Progenitor cell of endocrine pancreas (in vitro differentiated cells): ENCODE measurements at regions not wholly inside any gene's neighbourhood (a gene's known extent, or its start where the extent isn't known, plus 50 kb on each side); places are given as distances from the start of the nearest gene placed in this dataset.

Experiments
- DNase-seq: peaks from one replicate; pipeline ENCODE4 v3.0.0; 2021; ENCODE audit warnings: low spot score; ENCODE audit not compliant: unreplicated experiment
- H3K27ac Mint-ChIP-seq: 2 replicates; pipeline ENCODE4 v1.8.0; 2021; ENCODE audit warnings: mild to moderate bottlenecking, moderate library complexity, mixed read lengths
- H3K27me3 Mint-ChIP-seq: 2 replicates; pipeline ENCODE4 v1.8.0; 2021; ENCODE audit warnings: mixed read lengths
- H3K36me3 Mint-ChIP-seq: 2 replicates; pipeline ENCODE4 v1.8.0; 2022; ENCODE audit warnings: mixed read lengths; ENCODE audit not compliant: insufficient read depth
- H3K4me1 Mint-ChIP-seq: 2 replicates; pipeline ENCODE4 v1.8.0; 2021; ENCODE audit warnings: low read depth, mixed read lengths
- H3K4me3 Mint-ChIP-seq: 2 replicates; pipeline ENCODE4 v1.8.0; 2021; ENCODE audit warnings: low read depth, mild to moderate bottlenecking, moderate library complexity, mixed read lengths
- H3K9me3 Mint-ChIP-seq: 2 replicates; pipeline ENCODE4 v1.8.0; 2021; ENCODE audit warnings: low read depth, mixed read lengths
- TF ChIP-seq, protein P1 (sequence below): fragments of 200-600 bp; sonication (generic); IDR thresholded peaks from one replicate; pipeline ENCODE4 v1.5.0; 2021; ENCODE audit warnings: antibody characterized with exemption, mild to moderate bottlenecking; ENCODE audit not compliant: unreplicated experiment

DNA sequence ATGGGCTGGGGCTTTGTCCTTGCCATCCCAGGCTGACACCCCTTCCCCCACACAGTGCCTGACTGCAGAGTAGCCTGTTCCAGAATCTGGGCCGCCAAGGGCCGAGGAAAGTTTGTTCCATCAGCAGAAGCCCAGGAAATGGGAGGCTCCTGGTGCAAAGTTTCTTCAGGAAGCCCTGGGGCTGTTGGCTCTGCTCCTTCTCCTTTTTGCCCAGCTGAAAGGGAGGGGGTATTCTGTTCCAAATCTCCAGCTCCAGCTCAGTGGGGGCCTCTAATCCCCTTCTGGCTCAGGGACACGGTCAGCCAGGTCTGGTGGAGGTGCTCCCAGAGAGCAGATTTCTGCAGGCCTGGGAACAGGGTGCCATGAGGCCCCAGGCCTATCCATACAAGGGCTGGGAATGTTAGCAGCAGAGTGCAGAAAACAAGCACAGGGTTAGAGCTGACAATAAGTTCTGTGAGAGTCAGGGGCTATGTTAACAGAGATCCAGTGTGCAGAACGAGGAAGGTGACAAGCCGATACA lies 399.5 kb downstream of the RPS24 start:
- H3K27ac Mint-ChIP-seq, result no peak overlapping the region
- TF ChIP-seq, protein P1, sequence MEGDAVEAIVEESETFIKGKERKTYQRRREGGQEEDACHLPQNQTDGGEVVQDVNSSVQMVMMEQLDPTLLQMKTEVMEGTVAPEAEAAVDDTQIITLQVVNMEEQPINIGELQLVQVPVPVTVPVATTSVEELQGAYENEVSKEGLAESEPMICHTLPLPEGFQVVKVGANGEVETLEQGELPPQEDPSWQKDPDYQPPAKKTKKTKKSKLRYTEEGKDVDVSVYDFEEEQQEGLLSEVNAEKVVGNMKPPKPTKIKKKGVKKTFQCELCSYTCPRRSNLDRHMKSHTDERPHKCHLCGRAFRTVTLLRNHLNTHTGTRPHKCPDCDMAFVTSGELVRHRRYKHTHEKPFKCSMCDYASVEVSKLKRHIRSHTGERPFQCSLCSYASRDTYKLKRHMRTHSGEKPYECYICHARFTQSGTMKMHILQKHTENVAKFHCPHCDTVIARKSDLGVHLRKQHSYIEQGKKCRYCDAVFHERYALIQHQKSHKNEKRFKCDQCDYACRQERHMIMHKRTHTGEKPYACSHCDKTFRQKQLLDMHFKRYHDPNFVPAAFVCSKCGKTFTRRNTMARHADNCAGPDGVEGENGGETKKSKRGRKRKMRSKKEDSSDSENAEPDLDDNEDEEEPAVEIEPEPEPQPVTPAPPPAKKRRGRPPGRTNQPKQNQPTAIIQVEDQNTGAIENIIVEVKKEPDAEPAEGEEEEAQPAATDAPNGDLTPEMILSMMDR, result no peak
- no peaks in the 10 kb centered on the region for H3K9me3 Mint-ChIP-seq
- H3K27me3 Mint-ChIP-seq, result peaks cover 36% of the 10 kb centered on the region
- H3K36me3 Mint-ChIP-seq, result no peaks in the 10 kb centered on the region
- no peak for DNase-seq
- H3K4me3 Mint-ChIP-seq, result no peak overlapping the region
- H3K4me1 Mint-ChIP-seq, result peaks cover 15% of the 10 kb centered on the region

DNA sequence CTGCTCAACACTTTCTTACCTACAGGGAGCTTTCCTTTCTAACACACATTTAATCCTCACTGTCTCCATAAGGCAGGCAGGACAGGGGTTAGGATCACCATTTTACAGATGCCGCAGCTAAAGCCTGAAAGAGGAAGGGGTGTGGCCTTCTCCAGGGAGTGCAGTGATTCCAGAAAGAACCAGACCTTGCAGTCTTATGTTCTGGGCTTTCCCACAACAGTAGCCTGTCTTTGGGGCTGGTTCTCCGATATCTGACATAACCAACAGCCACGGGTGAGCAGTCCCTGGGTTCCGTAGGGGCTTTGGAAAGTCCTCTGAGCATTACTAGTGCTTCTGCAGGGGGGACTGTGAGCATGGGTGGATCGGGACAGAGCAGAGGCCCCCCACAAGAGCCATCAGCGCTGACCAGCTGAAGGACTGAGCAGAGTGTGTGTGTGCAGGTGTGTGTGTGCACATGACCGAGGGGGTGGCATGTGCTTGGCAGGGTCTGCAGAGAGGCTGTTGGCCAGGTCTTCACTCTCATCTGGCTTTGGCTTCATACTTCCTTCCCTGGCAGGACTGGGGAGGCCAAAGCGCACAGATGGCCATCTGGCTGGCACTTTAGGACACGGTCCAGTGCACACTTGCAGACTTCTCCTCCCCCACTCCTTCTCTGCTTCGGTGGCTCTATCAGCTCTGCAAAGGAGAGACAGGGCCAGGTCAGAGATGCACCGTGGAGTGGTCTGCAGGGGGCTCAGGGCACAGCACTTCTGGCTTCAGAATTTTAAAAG lies 400.3 kb downstream of the RPS24 start:
- H3K27ac Mint-ChIP-seq, result no peak overlapping the region
- TF ChIP-seq, protein P1, result no peak
- DNase-seq, result no peak
- H3K4me1 Mint-ChIP-seq, result peaks cover 17% of the 10 kb centered on the region
- H3K9me3 Mint-ChIP-seq, result no peaks in the 10 kb centered on the region
- no peaks in the 10 kb centered on the region for H3K36me3 Mint-ChIP-seq
- peaks cover 37% of the 10 kb centered on the region for H3K27me3 Mint-ChIP-seq
- H3K4me3 Mint-ChIP-seq, result no peak overlapping the region

DNA sequence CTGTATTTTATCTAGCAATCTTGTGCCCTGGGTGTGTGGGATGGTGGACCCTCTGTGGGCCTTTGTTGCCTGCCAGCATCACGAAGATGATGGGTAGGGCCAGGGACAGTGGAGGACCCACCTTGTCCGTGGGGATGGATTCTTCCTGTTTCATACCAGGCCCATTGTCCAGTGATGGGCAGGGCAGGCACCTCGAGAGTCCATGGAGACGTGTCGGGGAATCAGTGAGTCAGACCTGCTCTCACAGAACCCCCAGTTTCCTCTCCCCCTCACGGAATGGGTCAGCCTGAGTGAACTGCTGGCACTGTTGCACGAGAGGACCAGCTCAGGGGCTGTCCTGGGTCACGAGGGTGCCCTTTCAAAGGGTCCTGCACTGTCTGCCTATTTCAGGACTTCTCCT lies 401.2 kb downstream of the RPS24 start:
- TF ChIP-seq, protein P1, result no peak
- peaks cover 21% of the 10 kb centered on the region for H3K4me1 Mint-ChIP-seq
- no peaks in the 10 kb centered on the region for H3K36me3 Mint-ChIP-seq
- DNase-seq, result no peak
- H3K4me3 Mint-ChIP-seq, result no peak overlapping the region
- no peak overlapping the region for H3K27ac Mint-ChIP-seq
- no peaks in the 10 kb centered on the region for H3K9me3 Mint-ChIP-seq
- peaks cover 30% of the 10 kb centered on the region for H3K27me3 Mint-ChIP-seq

DNA sequence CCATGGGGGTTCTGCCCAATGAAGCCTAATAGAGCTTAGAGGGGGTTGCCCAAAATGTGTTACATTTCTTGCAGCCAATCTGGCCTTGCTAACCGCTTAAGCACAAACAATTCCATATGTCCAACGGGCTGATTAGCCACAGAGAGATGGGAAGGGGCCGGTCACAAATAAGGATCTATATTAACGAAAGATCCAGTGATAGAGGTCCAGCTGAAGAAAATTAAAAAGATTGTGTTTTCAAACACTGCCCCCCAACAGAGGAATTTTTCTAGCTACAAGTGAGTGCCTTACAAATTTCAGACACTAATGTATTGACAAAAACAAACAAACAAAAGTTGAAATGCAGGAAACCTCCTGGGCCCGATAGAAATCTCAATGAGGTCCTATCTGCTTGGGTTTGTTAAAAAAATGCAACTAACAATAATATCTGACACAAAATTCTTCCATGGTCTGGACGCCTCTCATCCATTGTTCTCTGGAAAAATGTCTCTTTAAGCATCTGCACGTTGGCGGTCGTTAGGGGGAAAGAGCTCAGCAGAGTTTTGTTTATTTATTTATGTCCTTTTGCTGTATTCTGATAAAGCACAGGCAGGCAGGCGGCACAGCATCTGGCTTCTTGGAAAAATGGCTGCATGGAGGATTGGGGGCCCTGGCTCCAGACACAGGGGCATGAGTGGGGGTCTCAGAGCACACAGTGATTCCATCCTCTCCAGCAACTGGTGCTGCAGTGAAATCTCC lies 402.0 kb downstream of the RPS24 start:
- Mint-ChIP-seq H3K36me3 (no peaks in the 10 kb centered on the region), H3K4me3 (no peak overlapping the region)

DNA sequence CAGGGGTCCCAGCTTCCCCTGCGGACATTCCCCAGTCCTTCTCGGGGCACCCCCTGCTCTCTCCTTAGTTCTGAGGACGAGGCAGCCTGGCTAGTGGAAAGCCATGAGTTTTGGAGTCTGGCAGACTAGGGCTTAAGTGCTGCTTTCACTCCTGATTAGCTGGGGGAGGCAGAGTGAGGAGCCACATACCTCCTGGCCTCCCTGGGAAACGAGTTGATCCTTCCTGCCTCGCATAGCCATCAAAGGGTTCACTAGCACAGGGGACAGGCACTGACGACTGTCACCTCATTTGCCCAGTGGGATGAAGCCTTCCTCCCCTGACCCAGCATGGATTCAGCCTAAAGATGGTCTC lies 402.5 kb downstream of the RPS24 start:
- peaks cover 21% of the 10 kb centered on the region for H3K4me1 Mint-ChIP-seq
- TF ChIP-seq, protein P1, result no peak
- H3K9me3 Mint-ChIP-seq, result no peaks in the 10 kb centered on the region
- no peaks in the 10 kb centered on the region for H3K36me3 Mint-ChIP-seq
- H3K27ac Mint-ChIP-seq, result no peak overlapping the region
- no peak overlapping the region for H3K4me3 Mint-ChIP-seq
- H3K27me3 Mint-ChIP-seq, result peaks cover 21% of the 10 kb centered on the region
- DNase-seq, result no peak

More for the DNA sequence above, 402.0 kb downstream of the RPS24 start:
- Mint-ChIP-seq H3K27me3 (peaks cover 24% of the 10 kb centered on the region), H3K27ac (no peak overlapping the region), H3K4me1 (peaks cover 21% of the 10 kb centered on the region), H3K9me3 (no peaks in the 10 kb centered on the region)
- no peak for DNase-seq
- TF ChIP-seq, protein P1, result no peak
